ENCODE measurements at regions not wholly inside any gene's neighbourhood (a gene's known extent, or its start where the extent isn't known, plus 50 kb on each side); places are given as distances from the start of the nearest gene placed in this dataset.

DNA sequence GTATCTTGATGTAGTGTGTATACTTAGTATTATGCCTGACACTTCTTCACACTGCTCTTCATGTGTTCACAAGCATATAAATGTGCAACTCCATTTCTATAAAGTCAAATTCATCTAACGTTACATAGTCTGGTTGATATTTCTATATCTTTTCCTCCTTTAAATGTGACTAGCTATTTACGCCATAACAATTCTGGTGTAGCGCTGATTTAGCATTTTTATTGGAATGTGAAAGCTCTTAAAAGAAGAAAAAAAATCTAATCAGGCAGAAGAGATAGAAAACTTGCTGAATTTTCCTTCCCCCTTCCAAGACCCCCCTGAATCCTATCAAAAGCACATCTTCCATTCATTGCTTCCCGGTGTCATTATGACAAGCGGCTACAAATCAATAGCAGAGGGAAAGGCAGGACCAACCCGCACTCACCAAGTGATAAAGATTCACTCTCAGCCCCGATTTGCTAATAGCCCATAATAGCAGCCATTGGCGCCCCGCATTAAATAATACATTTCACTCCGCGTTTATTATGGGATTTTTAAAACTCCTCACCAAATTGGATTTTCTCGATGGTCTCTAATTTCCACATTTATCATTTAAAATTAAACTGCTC lies 299.5 kb upstream of the PMFBP1 start:
- Histone ChIP-seq H3K27ac (ENCODE audit: low read length) (no peak overlapping the region), H3K4me1 (ENCODE audit: control insufficient read depth, insufficient read depth, low read length) (no peaks in the 10 kb centered on the region), H3K36me3 (ENCODE audit: control insufficient read depth, insufficient read depth, low read length) (no peaks in the 10 kb centered on the region), H3K27me3 (ENCODE audit: control insufficient read depth, insufficient read depth, low read length) (no peaks in the 10 kb centered on the region), H3K9me3 (ENCODE audit: control insufficient read depth, insufficient read depth, low read length) (no peaks in the 10 kb centered on the region), H3K4me3 (ENCODE audit: low read length) (no peak overlapping the region)
- TF ChIP-seq CTCF (IDR thresholded peaks at IDR 0.05), result no peak
- no peaks in the 10 kb centered on the region for H3K27me3 Mint-ChIP-seq (ENCODE audit: low read depth in 2 of 2)
- ATAC-seq (no peak), DNase-seq (no peak)
- no peak overlapping the region for H3K4me3 Mint-ChIP-seq
- intact Hi-C loops (cut with micrococcal nuclease), result no loop called here
- H3K9me3 Mint-ChIP-seq, result no peaks in the 10 kb centered on the region
- 97% methylated on average over 9 of the region's 12 CpGs for WGBS (ENCODE audit: insufficient coverage)
- H3K36me3 Mint-ChIP-seq, result no peaks in the 10 kb centered on the region
- H3K27ac Mint-ChIP-seq, result no peak overlapping the region
- H3K4me1 Mint-ChIP-seq, result peaks cover 11% of the 10 kb centered on the region in 2 donors

DNA sequence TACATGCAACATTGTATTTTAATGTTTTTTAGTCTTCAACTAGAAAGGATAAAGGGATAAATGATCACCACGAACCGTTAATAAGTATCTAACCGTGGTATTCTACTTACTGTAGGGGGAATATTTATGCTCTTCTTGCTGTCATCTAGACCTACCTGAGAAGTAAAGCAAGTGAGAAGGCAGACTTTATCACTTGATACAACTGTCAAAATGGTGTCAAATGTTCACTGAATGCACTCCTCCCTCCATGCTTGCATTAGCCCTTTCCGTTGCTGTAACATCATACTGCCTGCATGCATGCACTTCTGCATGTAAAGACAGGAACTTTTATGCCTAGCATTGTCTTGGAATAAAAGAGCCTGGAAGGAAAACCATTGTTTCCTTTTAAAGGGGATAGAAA lies 298.6 kb upstream of the PMFBP1 start:
- no peak overlapping the region for H3K4me3 ChIP-seq (ENCODE audit: low read length)
- H3K36me3 ChIP-seq (ENCODE audit: control insufficient read depth, insufficient read depth, low read length), result no peaks in the 10 kb centered on the region
- Mint-ChIP-seq H3K27me3 (ENCODE audit: low read depth in 2 of 2) (no peaks in the 10 kb centered on the region), H3K4me1 (peaks cover 11% of the 10 kb centered on the region in 2 donors), H3K9me3 (no peaks in the 10 kb centered on the region), H3K36me3 (no peaks in the 10 kb centered on the region), H3K27ac (no peak overlapping the region), H3K4me3 (no peak overlapping the region)
- intact Hi-C loops (cut with micrococcal nuclease), result no loop called here
- no peaks in the 10 kb centered on the region for H3K27me3 ChIP-seq (ENCODE audit: control insufficient read depth, insufficient read depth, low read length)
- DNase-seq, result no peak
- H3K4me1 ChIP-seq (ENCODE audit: control insufficient read depth, insufficient read depth, low read length), result no peaks in the 10 kb centered on the region
- no peaks in the 10 kb centered on the region for H3K9me3 ChIP-seq (ENCODE audit: control insufficient read depth, insufficient read depth, low read length)
- 98% methylated on average over 4 of the region's 4 CpGs for WGBS (ENCODE audit: insufficient coverage)
- TF ChIP-seq CTCF (IDR thresholded peaks at IDR 0.05), result no peak
- no peak overlapping the region for H3K27ac ChIP-seq (ENCODE audit: low read length)
- no peak for ATAC-seq

DNA sequence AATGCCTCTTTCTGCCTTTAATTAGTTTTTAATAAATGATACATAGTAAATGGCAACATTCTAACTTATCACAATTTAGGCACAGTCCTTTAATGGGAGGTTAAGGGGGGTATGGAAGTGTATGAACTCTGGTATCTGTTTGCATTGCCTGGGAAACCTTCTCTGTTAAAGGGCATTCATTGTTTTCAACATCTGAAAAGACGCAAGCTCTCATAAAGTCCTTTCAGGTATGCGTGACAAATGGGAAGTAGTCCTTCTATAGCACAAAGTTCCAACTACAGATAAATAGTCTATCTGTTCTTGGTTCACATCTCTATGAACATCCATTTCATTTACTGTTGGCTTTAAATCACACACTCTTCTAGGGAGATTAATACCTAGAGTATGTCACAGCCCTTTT lies 298.0 kb upstream of the PMFBP1 start:
- Mint-ChIP-seq H3K4me3 (no peak overlapping the region), H3K4me1 (peaks cover 7 to 8% of the 10 kb centered on the region in 2 donors), H3K27me3 (ENCODE audit: low read depth in 2 of 2) (no peaks in the 10 kb centered on the region), H3K9me3 (no peaks in the 10 kb centered on the region), H3K36me3 (no peaks in the 10 kb centered on the region), H3K27ac (no peak overlapping the region)
- no peak for DNase-seq
- Histone ChIP-seq H3K4me3 (ENCODE audit: low read length) (no peak overlapping the region), H3K4me1 (ENCODE audit: control insufficient read depth, insufficient read depth, low read length) (no peaks in the 10 kb centered on the region), H3K27ac (ENCODE audit: low read length) (no peak overlapping the region), H3K27me3 (ENCODE audit: control insufficient read depth, insufficient read depth, low read length) (no peaks in the 10 kb centered on the region), H3K36me3 (ENCODE audit: control insufficient read depth, insufficient read depth, low read length) (no peaks in the 10 kb centered on the region), H3K9me3 (ENCODE audit: control insufficient read depth, insufficient read depth, low read length) (no peaks in the 10 kb centered on the region)
- ATAC-seq, result no peak
- no peak for TF ChIP-seq CTCF (IDR thresholded peaks at IDR 0.05)
- intact Hi-C loops (cut with micrococcal nuclease), result no loop called here
- WGBS (ENCODE audit: insufficient coverage), result 100% methylated on average over 2 of the region's 2 CpGs

- TF ChIP-seq CTCF (IDR thresholded peaks at IDR 0.05), result no peak
- no peak for ATAC-seq
Observed at GRCh38 chr16:72468582-72468981, 296.6 kb upstream of the PMFBP1 start.

More at GRCh38 chr16:72468582-72468981, 296.6 kb upstream of the PMFBP1 start:
- H3K9me3 ChIP-seq (ENCODE audit: control insufficient read depth, insufficient read depth, low read length), result no peaks in the 10 kb centered on the region
- Mint-ChIP-seq H3K4me3 (no peak overlapping the region), H3K36me3 (no peaks in the 10 kb centered on the region), H3K9me3 (no peaks in the 10 kb centered on the region), H3K27me3 (ENCODE audit: low read depth in 2 of 2) (no peaks in the 10 kb centered on the region), H3K27ac (no peak overlapping the region), H3K4me1 (peaks cover 0 to 12% of the 10 kb centered on the region in 2 donors)
- DNase-seq, result no peak
- H3K27me3 ChIP-seq (ENCODE audit: control insufficient read depth, insufficient read depth, low read length), result no peaks in the 10 kb centered on the region
- H3K4me3 ChIP-seq (ENCODE audit: low read length), result no peak overlapping the region
- H3K36me3 ChIP-seq (ENCODE audit: control insufficient read depth, insufficient read depth, low read length), result no peaks in the 10 kb centered on the region
- intact Hi-C loops (cut with micrococcal nuclease), result no loop called here
- H3K27ac ChIP-seq (ENCODE audit: low read length), result no peak overlapping the region
- H3K4me1 ChIP-seq (ENCODE audit: control insufficient read depth, insufficient read depth, low read length), result no peaks in the 10 kb centered on the region
